Kidney (tissue), 13 donors: ENCODE measurements at regions not wholly inside any gene's neighbourhood (a gene's known extent, or its start where the extent isn't known, plus 50 kb on each side); places are given as distances from the start of the nearest gene placed in this dataset.

Experiments used
- DNase-seq, 5 donors: peaks; one replicate each; pipeline ENCODE4 v3.0.0-alpha.2; 2013 to 2020
- FAIRE-seq: peaks from 2 replicates; lab custom pipeline; 2012; peaks lifted over from hg19 to GRCh38; lab: Jason Lieb, UNC
- H3K27ac ChIP-seq, 2 donors: one replicate each; pipeline ENCODE4 v1.7.0; 2013; ENCODE audit warnings: low read depth in 2 of 2, low read length in 2 of 2, inconsistent platforms in 1 of 2
- H3K27me3 ChIP-seq: one replicate; pipeline ENCODE4 v1.7.1; 2013; ENCODE audit warnings: low read length, inconsistent platforms; ENCODE audit not compliant: control insufficient read depth, insufficient read depth
- H3K36me3 ChIP-seq, 3 donors: one replicate each; pipeline versions ENCODE4 v1.7.0 to v1.7.1; 2013; ENCODE audit warnings: low read length in 3 of 3, control low read depth in 1 of 3, inconsistent platforms in 1 of 3; ENCODE audit not compliant: insufficient read depth in 3 of 3, control insufficient read depth in 2 of 3
- H3K4me1 ChIP-seq, 3 donors: one replicate each; pipeline versions ENCODE4 v1.7.0 to v1.7.1; 2013; ENCODE audit warnings: low read length in 3 of 3, inconsistent platforms in 1 of 3, low read depth in 1 of 3; ENCODE audit not compliant: control insufficient read depth in 2 of 3, insufficient read depth in 2 of 3
- H3K4me3 ChIP-seq, 3 donors: one replicate each; pipeline versions ENCODE4 v1.7.0 to v1.8.1; 2013; ENCODE audit warnings: low read length in 3 of 3, control low read depth in 1 of 3, inconsistent platforms in 1 of 3
- H3K9ac ChIP-seq, 3 donors: one replicate each; pipeline versions ENCODE4 v1.7.0 to v1.7.1; 2013; ENCODE audit warnings: low read length in 3 of 3, control low read depth in 1 of 3, inconsistent platforms in 1 of 3
- H3K9me3 ChIP-seq, 3 donors: one replicate each; pipeline versions ENCODE4 v1.7.0 to v1.7.1; 2013; ENCODE audit warnings: low read length in 3 of 3, control low read depth in 1 of 3, inconsistent platforms in 1 of 3; ENCODE audit not compliant: control insufficient read depth in 2 of 3, insufficient read depth in 1 of 3
- intact Hi-C: fragments of 100-400 bp; cut with DNase I; formaldehyde crosslinking; loops from one replicate; pipeline ENCODE4 v1.11.1; 2022
- TF ChIP-seq, protein P1 (sequence below): IDR thresholded peaks from 3 replicates; pipeline ENCODE4 v1.5.1; 2012; ENCODE audit warnings: mild to moderate bottlenecking, moderate library complexity, borderline replicate concordance; ENCODE audit not compliant: insufficient read depth; ENCODE audit errors: extremely low read depth
- donor health status: control.
- donor health status: control.
- donor health status: control.
- donor health status: control.
- donor health status: control.
- donor health status: DM: yes; HTN: yes; CAD: no.
- donor health status: Normal renal cell carcinoma (clear cell type).

DNA sequence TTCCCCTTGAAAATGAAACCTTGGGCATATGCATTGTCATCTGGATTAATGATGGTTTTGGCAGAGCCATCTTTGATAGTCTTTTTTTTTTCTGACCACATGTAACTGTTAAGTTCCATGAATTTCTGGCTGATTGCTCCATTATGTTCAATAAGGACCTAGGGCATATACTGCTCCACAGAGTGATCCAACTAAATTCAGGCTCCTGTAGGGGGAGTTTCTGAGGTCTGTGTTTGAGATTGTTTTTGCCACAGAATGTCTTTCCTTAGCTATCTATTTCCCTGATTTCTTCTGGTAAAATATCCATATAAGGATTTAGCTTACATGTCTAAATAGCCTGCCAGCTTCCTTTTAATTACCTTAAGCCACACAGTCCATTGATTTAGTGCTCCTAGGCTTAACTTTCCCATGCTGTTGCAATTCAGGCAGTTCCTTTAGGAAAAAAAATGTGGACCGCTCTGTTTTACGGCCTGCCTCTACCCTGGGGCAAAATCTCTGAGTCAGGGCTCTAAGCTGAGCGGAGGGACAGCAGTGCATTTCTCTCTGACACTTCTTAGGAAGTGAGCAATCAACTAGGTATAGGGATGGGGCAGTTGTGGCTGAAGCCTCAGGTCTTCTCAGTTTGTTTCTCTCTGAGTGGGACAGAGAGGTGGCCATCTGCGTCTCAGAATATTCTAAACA is 796.2 kb downstream of the NR2F2 start:
- no peak overlapping the region for H3K9ac ChIP-seq
- no peak overlapping the region for H3K4me3 ChIP-seq
- H3K9me3 ChIP-seq, result no peaks in the 10 kb centered on the region
- H3K4me1 ChIP-seq, result no peaks in the 10 kb centered on the region
- no peak overlapping the region for H3K27ac ChIP-seq
- TF ChIP-seq, protein P1, sequence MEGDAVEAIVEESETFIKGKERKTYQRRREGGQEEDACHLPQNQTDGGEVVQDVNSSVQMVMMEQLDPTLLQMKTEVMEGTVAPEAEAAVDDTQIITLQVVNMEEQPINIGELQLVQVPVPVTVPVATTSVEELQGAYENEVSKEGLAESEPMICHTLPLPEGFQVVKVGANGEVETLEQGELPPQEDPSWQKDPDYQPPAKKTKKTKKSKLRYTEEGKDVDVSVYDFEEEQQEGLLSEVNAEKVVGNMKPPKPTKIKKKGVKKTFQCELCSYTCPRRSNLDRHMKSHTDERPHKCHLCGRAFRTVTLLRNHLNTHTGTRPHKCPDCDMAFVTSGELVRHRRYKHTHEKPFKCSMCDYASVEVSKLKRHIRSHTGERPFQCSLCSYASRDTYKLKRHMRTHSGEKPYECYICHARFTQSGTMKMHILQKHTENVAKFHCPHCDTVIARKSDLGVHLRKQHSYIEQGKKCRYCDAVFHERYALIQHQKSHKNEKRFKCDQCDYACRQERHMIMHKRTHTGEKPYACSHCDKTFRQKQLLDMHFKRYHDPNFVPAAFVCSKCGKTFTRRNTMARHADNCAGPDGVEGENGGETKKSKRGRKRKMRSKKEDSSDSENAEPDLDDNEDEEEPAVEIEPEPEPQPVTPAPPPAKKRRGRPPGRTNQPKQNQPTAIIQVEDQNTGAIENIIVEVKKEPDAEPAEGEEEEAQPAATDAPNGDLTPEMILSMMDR, result no peak
- no peak for DNase-seq
- intact Hi-C loops, result no loop called here
- no peaks in the 10 kb centered on the region for H3K36me3 ChIP-seq
- FAIRE-seq, result no peak
- H3K27me3 ChIP-seq, result no peaks in the 10 kb centered on the region

DNA sequence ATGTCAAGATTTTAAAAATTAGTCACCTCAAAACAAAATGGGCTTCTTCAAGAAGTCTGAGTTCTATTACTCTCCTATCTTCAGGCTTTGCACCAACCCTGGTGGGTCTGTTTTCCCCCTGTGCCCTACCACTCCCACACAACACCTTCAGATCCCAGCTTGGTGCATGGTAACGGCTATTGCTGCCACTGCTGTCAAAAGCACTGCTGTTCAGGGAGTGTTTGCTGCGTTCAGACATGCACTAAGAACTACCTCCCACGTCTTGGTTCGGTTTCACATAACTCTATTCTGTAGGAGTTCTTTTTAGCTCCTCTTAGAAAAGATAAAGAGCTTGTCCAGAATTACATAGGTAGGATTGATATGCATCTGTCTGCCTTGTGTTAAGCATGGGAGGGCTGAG is 799.2 kb downstream of the NR2F2 start:
- Histone ChIP-seq H3K36me3 (no peaks in the 10 kb centered on the region), H3K27me3 (no peaks in the 10 kb centered on the region), H3K4me3 (no peak overlapping the region), H3K9ac (no peak overlapping the region), H3K27ac (no peak overlapping the region), H3K9me3 (no peaks in the 10 kb centered on the region), H3K4me1 (no peaks in the 10 kb centered on the region)
- DNase-seq, result peak in 3 of 5 donors; percentile 40 to 82 (median 75)
- intact Hi-C loops, result no loop called here
- no peak for FAIRE-seq
- TF ChIP-seq, protein P1, result no peak

DNA sequence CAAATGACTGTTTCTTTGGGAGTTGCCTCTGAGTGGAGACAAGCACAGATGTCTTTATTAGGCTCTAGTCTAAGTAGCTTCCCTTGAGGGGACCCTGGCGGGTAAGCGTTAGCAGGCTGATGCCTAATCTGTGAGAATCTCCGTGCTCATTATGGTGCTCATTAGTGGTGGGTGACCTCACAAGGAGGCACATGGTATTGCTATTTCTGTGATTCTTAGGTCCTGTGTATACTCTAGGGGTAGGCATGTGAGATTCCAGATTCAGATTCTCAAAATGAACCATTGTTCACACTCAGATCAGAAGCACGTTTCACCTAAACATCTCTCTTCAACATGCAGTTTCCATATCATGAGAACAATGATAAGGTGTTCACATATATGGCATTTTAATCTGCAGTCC is 809.7 kb downstream of the NR2F2 start:
- DNase-seq (no peak), FAIRE-seq (no peak)
- no peak overlapping the region for H3K4me3 ChIP-seq
- H3K9ac ChIP-seq, result no peak overlapping the region
- TF ChIP-seq, protein P1, result no peak
- H3K9me3 ChIP-seq, result no peaks in the 10 kb centered on the region
- no peak overlapping the region for H3K27ac ChIP-seq
- H3K4me1 ChIP-seq, result no peaks in the 10 kb centered on the region
- no peaks in the 10 kb centered on the region for H3K36me3 ChIP-seq
- intact Hi-C loops, result no loop called here
- no peaks in the 10 kb centered on the region for H3K27me3 ChIP-seq

DNA sequence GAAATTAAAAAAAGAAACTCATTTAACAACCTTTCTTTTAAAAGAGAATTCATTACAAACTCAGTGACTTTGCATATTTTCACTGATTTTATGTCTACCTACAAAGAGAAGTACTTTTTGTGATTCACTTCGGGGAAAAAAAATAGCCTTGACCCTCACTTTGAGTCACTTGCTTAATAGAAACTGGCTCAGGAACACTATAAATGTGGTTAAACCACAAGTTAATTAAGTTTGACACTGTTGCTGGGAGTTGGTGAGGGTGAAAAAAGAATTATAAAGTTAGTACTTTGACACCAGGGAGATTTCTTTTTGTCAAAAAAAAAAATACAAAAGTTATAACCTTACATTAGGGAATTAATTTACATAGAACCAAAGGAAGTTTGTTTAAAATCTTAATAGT is 810.9 kb downstream of the NR2F2 start:
- H3K4me3 ChIP-seq, result no peak overlapping the region
- FAIRE-seq (no peak), DNase-seq (no peak)
- TF ChIP-seq, protein P1, result no peak
- H3K4me1 ChIP-seq, result no peaks in the 10 kb centered on the region
- no peaks in the 10 kb centered on the region for H3K27me3 ChIP-seq
- H3K9ac ChIP-seq, result no peak overlapping the region
- H3K9me3 ChIP-seq, result no peaks in the 10 kb centered on the region
- no peak overlapping the region for H3K27ac ChIP-seq
- H3K36me3 ChIP-seq, result no peaks in the 10 kb centered on the region
- intact Hi-C loops, result no loop called here
